ENCODE measurements at regions not wholly inside any gene's neighbourhood (a gene's known extent, or its start where the extent isn't known, plus 50 kb on each side); places are given as distances from the start of the nearest gene placed in this dataset.

GRCh38 chr3:194220901-194221326, 85.0 kb downstream of the HES1 start:
- no peak for TF ChIP-seq EGR1 (IDR thresholded peaks at IDR 0.05)
- no peak for TF ChIP-seq TAF1 (IDR thresholded peaks at IDR 0.05; ENCODE audit: low read depth)
- no peak for TF ChIP-seq CEBPB (IDR thresholded peaks at IDR 0.05)
- no peak for TF ChIP-seq EP300 (IDR thresholded peaks at IDR 0.05; ENCODE audit: borderline replicate concordance)
- no peak for TF ChIP-seq ZBTB7A (IDR thresholded peaks at IDR 0.05; ENCODE audit: low read depth)
- no peak for TF ChIP-seq MAX (IDR thresholded peaks at IDR 0.05)
- TF ChIP-seq REST (IDR thresholded peaks at IDR 0.05; ENCODE audit: low read depth) = no peak
- no peak for TF ChIP-seq YY1 (IDR thresholded peaks at IDR 0.05; ENCODE audit: low read depth)
- no peak for TF ChIP-seq RAD21 (IDR thresholded peaks at IDR 0.05; ENCODE audit: low read depth)
- TF ChIP-seq FOXM1 (IDR thresholded peaks at IDR 0.05; ENCODE audit: borderline replicate concordance, low read depth) = no peak
- TF ChIP-seq TEAD4 (IDR thresholded peaks at IDR 0.05) = no peak
- TF ChIP-seq TCF12 (IDR thresholded peaks at IDR 0.05; ENCODE audit: low read depth) = no peak

GRCh38 chr3:194221336-194221735, 85.4 kb downstream of the HES1 start:
- TF ChIP-seq TAF1 (IDR thresholded peaks at IDR 0.05; ENCODE audit: low read depth) = no peak
- TF ChIP-seq CREB1 (IDR thresholded peaks at IDR 0.05; ENCODE audit: low read depth) = no peak
- TF ChIP-seq MAX (IDR thresholded peaks at IDR 0.05) = no peak
- no peak for TF ChIP-seq RAD21 (IDR thresholded peaks at IDR 0.05; ENCODE audit: low read depth)
- no peak for TF ChIP-seq YY1 (IDR thresholded peaks at IDR 0.05; ENCODE audit: low read depth)
- no peak for TF ChIP-seq CEBPB (IDR thresholded peaks at IDR 0.05)
- TF ChIP-seq USF1 (IDR thresholded peaks at IDR 0.05) = no peak
- TF ChIP-seq REST (IDR thresholded peaks at IDR 0.05; ENCODE audit: low read depth) = no peak
- no peak for TF ChIP-seq TCF12 (IDR thresholded peaks at IDR 0.05; ENCODE audit: low read depth)
- TF ChIP-seq NFIC (IDR thresholded peaks at IDR 0.05) = no peak
- TF ChIP-seq EP300 (IDR thresholded peaks at IDR 0.05; ENCODE audit: borderline replicate concordance) = no peak
- TF ChIP-seq ZBTB7A (IDR thresholded peaks at IDR 0.05; ENCODE audit: low read depth) = no peak
- no peak for TF ChIP-seq FOXM1 (IDR thresholded peaks at IDR 0.05; ENCODE audit: borderline replicate concordance, low read depth)
- TF ChIP-seq EGR1 (IDR thresholded peaks at IDR 0.05) = no peak
- TF ChIP-seq TEAD4 (IDR thresholded peaks at IDR 0.05) = no peak

GRCh38 chr3:194223951-194224350, 88.0 kb downstream of the HES1 start:
- TF ChIP-seq CREB1 (IDR thresholded peaks at IDR 0.05; ENCODE audit: low read depth) = no peak
- TF ChIP-seq USF1 (IDR thresholded peaks at IDR 0.05) = no peak
- no peak for TF ChIP-seq NFIC (IDR thresholded peaks at IDR 0.05)
- no peak for TF ChIP-seq RAD21 (IDR thresholded peaks at IDR 0.05; ENCODE audit: low read depth)
- TF ChIP-seq MAX (IDR thresholded peaks at IDR 0.05) = no peak
- TF ChIP-seq EGR1 (IDR thresholded peaks at IDR 0.05) = no peak
- TF ChIP-seq FOXM1 (IDR thresholded peaks at IDR 0.05; ENCODE audit: borderline replicate concordance, low read depth) = no peak
- no peak for TF ChIP-seq REST (IDR thresholded peaks at IDR 0.05; ENCODE audit: low read depth)
- TF ChIP-seq CEBPB (IDR thresholded peaks at IDR 0.05) = no peak
- no peak for TF ChIP-seq TCF12 (IDR thresholded peaks at IDR 0.05; ENCODE audit: low read depth)
- no peak for TF ChIP-seq TEAD4 (IDR thresholded peaks at IDR 0.05)
- no peak for TF ChIP-seq EP300 (IDR thresholded peaks at IDR 0.05; ENCODE audit: borderline replicate concordance)
- no peak for TF ChIP-seq ZBTB7A (IDR thresholded peaks at IDR 0.05; ENCODE audit: low read depth)
- TF ChIP-seq YY1 (IDR thresholded peaks at IDR 0.05; ENCODE audit: low read depth) = no peak
